ENCODE measurements at regions not wholly inside any gene's neighbourhood (a gene's known extent, or its start where the extent isn't known, plus 50 kb on each side); places are given as distances from the start of the nearest gene placed in this dataset.

- TF ChIP-seq POLR2A (IDR thresholded peaks at IDR 0.05; ENCODE audit: low read length) (no peak), GATA1 (IDR thresholded peaks at IDR 0.05; ENCODE audit: low read depth, low read length) (no peak)
These were observed 289.6 kb downstream of the PPP1R3A start for GRCh38 chr7:113628948-113629847.
